IMR-90 (cell line): ENCODE measurements at regions not wholly inside any gene's neighbourhood (a gene's known extent, or its start where the extent isn't known, plus 50 kb on each side); places are given as distances from the start of the nearest gene placed in this dataset.

Experiments used
- CEBPB ChIP-seq: IDR thresholded peaks from 2 replicates; pipeline ENCODE4 v1.6.1; 2012; ENCODE audit warnings: low read depth, low read length, improper control_type of control experiment
- TF ChIP-seq, protein P1 (sequence below): conservative IDR thresholded peaks from 2 replicates; pipeline ENCODE4 v1.5.1; 2012; ENCODE audit warnings: mild to moderate bottlenecking, low read depth, low read length, improper control_type of control experiment

DNA sequence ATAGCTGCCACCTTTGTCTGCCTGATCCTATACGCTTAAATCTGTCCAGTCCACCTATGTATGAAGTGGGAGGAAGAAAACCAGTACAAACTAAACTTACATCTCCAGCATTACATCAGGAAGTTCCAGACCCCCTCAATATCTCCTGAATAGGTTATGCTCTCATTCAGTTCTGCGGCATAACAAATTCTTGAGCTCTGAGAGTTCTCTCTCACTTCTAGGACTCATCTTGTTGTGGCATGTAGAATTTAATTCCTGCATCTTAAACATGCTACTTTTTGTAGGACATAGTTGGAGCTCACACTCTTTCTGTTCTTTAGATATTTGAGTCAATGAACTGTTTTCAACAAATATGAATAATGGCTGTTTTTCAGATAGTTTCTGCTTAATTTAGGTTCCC is 662.5 kb downstream of the CDH11 start:
- TF ChIP-seq, protein P1, sequence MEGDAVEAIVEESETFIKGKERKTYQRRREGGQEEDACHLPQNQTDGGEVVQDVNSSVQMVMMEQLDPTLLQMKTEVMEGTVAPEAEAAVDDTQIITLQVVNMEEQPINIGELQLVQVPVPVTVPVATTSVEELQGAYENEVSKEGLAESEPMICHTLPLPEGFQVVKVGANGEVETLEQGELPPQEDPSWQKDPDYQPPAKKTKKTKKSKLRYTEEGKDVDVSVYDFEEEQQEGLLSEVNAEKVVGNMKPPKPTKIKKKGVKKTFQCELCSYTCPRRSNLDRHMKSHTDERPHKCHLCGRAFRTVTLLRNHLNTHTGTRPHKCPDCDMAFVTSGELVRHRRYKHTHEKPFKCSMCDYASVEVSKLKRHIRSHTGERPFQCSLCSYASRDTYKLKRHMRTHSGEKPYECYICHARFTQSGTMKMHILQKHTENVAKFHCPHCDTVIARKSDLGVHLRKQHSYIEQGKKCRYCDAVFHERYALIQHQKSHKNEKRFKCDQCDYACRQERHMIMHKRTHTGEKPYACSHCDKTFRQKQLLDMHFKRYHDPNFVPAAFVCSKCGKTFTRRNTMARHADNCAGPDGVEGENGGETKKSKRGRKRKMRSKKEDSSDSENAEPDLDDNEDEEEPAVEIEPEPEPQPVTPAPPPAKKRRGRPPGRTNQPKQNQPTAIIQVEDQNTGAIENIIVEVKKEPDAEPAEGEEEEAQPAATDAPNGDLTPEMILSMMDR = no peak
- no peak for TF ChIP-seq CEBPB
